Suprapubic skin (tissue), 4 donors: ENCODE measurements at regions not wholly inside any gene's neighbourhood (a gene's known extent, or its start where the extent isn't known, plus 50 kb on each side); places are given as distances from the start of the nearest gene placed in this dataset.

Source experiments
- DNase-seq, 2 donors: peaks; one replicate each; pipeline ENCODE4 v3.0.0-alpha.2; 2019; ENCODE audit warnings: low spot score in 2 of 2
- H3K27ac ChIP-seq: fragments of 200-600 bp; sonication (generic); one replicate; pipeline ENCODE4 v1.5.1; 2019
- H3K27me3 ChIP-seq: fragments of 200-600 bp; sonication (generic); one replicate; pipeline ENCODE4 v1.5.1; 2019
- H3K36me3 ChIP-seq: fragments of 200-600 bp; sonication (generic); one replicate; pipeline ENCODE4 v1.5.1; 2019
- H3K4me1 ChIP-seq: fragments of 200-600 bp; sonication (generic); one replicate; pipeline ENCODE4 v1.5.1; 2019
- H3K4me3 ChIP-seq: fragments of 200-600 bp; sonication (generic); one replicate; pipeline ENCODE4 v1.5.1; 2019; ENCODE audit warnings: mild to moderate bottlenecking
- H3K9me3 ChIP-seq: fragments of 200-600 bp; sonication (generic); one replicate; pipeline ENCODE4 v1.5.1; 2019
- EP300 ChIP-seq: sonication (generic); formaldehyde crosslinking; IDR thresholded peaks from one replicate; pipeline ENCODE4 v1.6.1; 2017; ENCODE audit warnings: antibody characterized with exemption
- POLR2A ChIP-seq, 2 donors: fragments of 450-650 bp; IDR thresholded peaks; one replicate each; pipeline ENCODE4 v1.6.1; 2017; ENCODE audit warnings: antibody characterized with exemption in 2 of 2, mild to moderate bottlenecking in 2 of 2, moderate library complexity in 2 of 2
- POLR2AphosphoS5 ChIP-seq, 3 donors: sonication (generic); formaldehyde crosslinking; IDR thresholded peaks; one replicate each; pipeline ENCODE4 v1.6.1; 2017; ENCODE audit warnings: antibody characterized with exemption in 3 of 3
- WGBS: methylation state at CpG from one replicate; pipeline ENCODE4 v1.1.5; 2018; 5-methylcytosine and 5-hydroxymethylcytosine counted together
- TF ChIP-seq, protein P1 (sequence below), 2 donors: fragments of 200-600 bp in 1 of 2; fragments of 450-650 bp in 1 of 2; sonication (generic) in 1 of 2; IDR thresholded peaks; one replicate each; pipeline ENCODE4 v1.5.1; 2016 to 2019; ENCODE audit warnings: antibody characterized with exemption in 2 of 2, mild to moderate bottlenecking in 1 of 2, moderate library complexity in 1 of 2

DNA sequence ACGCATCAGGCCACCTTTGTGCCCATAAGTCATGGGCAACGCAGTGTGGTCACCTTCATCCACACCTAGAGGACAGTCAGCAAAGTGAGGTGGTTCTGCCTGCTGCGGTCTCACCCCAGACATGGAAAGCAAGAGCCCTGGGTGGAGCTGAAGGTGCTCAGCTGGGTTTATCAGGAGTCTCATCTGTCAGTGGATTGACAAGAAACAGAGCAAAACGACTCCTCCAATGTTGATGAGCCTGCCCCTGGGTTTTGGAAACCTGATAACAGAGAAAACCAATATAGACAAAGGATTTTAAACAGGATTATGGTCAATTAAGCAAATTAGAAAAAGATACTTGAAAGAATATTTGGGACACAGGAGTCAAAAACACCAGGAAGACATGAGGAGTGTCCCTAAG, 229.3 kb upstream of the PRSS58 start:
- no peaks in the 10 kb centered on the region for H3K36me3 ChIP-seq
- WGBS = 65% methylated on average over 4 of the region's 4 CpGs
- H3K27me3 ChIP-seq = no peaks in the 10 kb centered on the region
- DNase-seq = no peak
- H3K4me3 ChIP-seq = no peak overlapping the region
- TF ChIP-seq EP300 = no peak
- TF ChIP-seq POLR2A (IDR thresholded peaks at IDR 0.05) = no peak
- TF ChIP-seq, protein P1, sequence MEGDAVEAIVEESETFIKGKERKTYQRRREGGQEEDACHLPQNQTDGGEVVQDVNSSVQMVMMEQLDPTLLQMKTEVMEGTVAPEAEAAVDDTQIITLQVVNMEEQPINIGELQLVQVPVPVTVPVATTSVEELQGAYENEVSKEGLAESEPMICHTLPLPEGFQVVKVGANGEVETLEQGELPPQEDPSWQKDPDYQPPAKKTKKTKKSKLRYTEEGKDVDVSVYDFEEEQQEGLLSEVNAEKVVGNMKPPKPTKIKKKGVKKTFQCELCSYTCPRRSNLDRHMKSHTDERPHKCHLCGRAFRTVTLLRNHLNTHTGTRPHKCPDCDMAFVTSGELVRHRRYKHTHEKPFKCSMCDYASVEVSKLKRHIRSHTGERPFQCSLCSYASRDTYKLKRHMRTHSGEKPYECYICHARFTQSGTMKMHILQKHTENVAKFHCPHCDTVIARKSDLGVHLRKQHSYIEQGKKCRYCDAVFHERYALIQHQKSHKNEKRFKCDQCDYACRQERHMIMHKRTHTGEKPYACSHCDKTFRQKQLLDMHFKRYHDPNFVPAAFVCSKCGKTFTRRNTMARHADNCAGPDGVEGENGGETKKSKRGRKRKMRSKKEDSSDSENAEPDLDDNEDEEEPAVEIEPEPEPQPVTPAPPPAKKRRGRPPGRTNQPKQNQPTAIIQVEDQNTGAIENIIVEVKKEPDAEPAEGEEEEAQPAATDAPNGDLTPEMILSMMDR (IDR thresholded peaks at IDR 0.05) = no peak
- no peak for TF ChIP-seq POLR2AphosphoS5 (IDR thresholded peaks at IDR 0.05)
- no peaks in the 10 kb centered on the region for H3K9me3 ChIP-seq
- no peaks in the 10 kb centered on the region for H3K4me1 ChIP-seq
- no peak overlapping the region for H3K27ac ChIP-seq

- no peak for DNase-seq
- no peaks in the 10 kb centered on the region for H3K27me3 ChIP-seq
- no peak overlapping the region for H3K4me3 ChIP-seq
- no peaks in the 10 kb centered on the region for H3K4me1 ChIP-seq
- H3K27ac ChIP-seq = no peak overlapping the region
- H3K36me3 ChIP-seq = no peaks in the 10 kb centered on the region
- H3K9me3 ChIP-seq = no peaks in the 10 kb centered on the region
- TF ChIP-seq POLR2A (IDR thresholded peaks at IDR 0.05) = no peak
- TF ChIP-seq, protein P1 (IDR thresholded peaks at IDR 0.05) = peak in 1 of 2 donors; percentile 7
- whole genome bisulfite sequencing = 86% methylated on average over 7 of the region's 7 CpGs
Measured at GRCh38 chr7:142485617-142486226, 227.9 kb upstream of the PRSS58 start.

DNA sequence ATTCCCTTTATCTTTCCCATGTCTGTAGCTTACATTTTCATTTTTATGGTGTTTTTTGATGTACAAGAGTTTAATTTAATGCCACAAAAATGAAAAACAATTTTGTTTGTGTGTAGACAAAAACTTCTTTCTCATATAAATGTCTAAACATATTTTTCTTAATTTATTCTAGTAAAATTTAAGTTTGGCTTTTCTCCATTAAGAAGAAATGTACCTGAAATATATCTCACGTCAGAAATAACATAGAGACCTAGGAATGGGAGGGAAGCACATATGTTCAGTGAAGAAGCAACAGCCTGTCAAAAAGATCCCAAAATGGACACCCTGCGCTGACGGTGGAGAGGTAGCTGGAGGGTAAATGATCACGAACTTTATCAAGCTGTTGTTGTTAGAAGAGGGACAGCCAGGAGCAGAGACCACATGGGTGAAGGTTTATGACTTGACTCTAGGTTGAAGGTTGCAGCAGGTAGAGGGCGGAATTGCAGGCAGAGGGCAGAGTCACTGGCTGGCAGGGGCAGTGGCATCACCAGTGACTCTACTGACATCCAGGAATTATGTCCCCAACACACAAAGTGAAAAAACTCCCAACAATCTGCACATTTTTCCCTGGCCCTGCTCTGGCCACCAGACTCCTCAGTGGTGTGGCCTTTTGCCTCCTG, 225.9 kb upstream of the PRSS58 start:
- H3K9me3 ChIP-seq = no peaks in the 10 kb centered on the region
- no peak for DNase-seq
- peaks cover under 1% of the 10 kb centered on the region for H3K4me1 ChIP-seq
- H3K27ac ChIP-seq = no peak overlapping the region
- H3K36me3 ChIP-seq = no peaks in the 10 kb centered on the region
- no peaks in the 10 kb centered on the region for H3K27me3 ChIP-seq
- TF ChIP-seq EP300 (no peak), POLR2AphosphoS5 (IDR thresholded peaks at IDR 0.05) (no peak), POLR2A (IDR thresholded peaks at IDR 0.05) (no peak)
- TF ChIP-seq, protein P1 (IDR thresholded peaks at IDR 0.05) = no peak
- 67% methylated on average over 5 of the region's 5 CpGs for WGBS
- H3K4me3 ChIP-seq = no peak overlapping the region

- no peak overlapping the region for H3K4me3 ChIP-seq
- no peak overlapping the region for H3K27ac ChIP-seq
- no peaks in the 10 kb centered on the region for H3K36me3 ChIP-seq
- no peak for DNase-seq
- H3K27me3 ChIP-seq = no peaks in the 10 kb centered on the region
- H3K9me3 ChIP-seq = no peaks in the 10 kb centered on the region
- WGBS = 33% methylated on average over 8 of the region's 9 CpGs
- peaks cover 7% of the 10 kb centered on the region for H3K4me1 ChIP-seq
- TF ChIP-seq, protein P1 (IDR thresholded peaks at IDR 0.05) = peak in 1 of 2 donors; percentile 59
- TF ChIP-seq POLR2A (IDR thresholded peaks at IDR 0.05) (no peak), EP300 (no peak), POLR2AphosphoS5 (IDR thresholded peaks at IDR 0.05) (no peak)
Measured at GRCh38 chr7:142482891-142483658, 225.2 kb upstream of the PRSS58 start.

DNA sequence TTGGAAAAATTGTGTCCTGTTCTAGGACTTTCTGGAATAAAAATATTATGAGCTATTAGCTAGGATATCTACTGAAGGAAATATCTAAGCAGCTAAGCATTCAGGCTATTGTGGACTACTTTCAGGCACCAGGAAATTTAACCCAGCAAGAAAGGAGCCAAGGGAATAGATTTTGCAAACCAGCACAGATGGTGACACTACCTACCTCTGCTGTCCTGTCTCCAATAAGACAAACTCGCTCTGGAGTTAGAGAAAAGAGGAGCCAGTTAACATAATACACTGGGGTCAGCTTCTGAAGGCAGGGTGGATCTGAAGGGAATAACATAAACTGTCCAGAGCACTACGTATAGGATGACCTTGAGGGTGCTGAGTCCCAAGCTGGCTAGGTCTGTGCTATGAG, 223.7 kb upstream of the PRSS58 start:
- Histone ChIP-seq H3K4me1 (peaks cover 7% of the 10 kb centered on the region), H3K4me3 (no peak overlapping the region), H3K9me3 (no peaks in the 10 kb centered on the region), H3K27me3 (no peaks in the 10 kb centered on the region), H3K27ac (no peak overlapping the region), H3K36me3 (no peaks in the 10 kb centered on the region)
- 62% methylated on average over 2 of the region's 2 CpGs for WGBS
- DNase-seq = no peak
- TF ChIP-seq, protein P1 (IDR thresholded peaks at IDR 0.05) = no peak
- TF ChIP-seq POLR2A (IDR thresholded peaks at IDR 0.05) = no peak
- TF ChIP-seq EP300 = no peak
- TF ChIP-seq POLR2AphosphoS5 (IDR thresholded peaks at IDR 0.05) = no peak
